ENCODE measurements at regions not wholly inside any gene's neighbourhood (a gene's known extent, or its start where the extent isn't known, plus 50 kb on each side); places are given as distances from the start of the nearest gene placed in this dataset.
"Not testable (repeated sequence)": the region's sequence is repeated elsewhere in the genome, so short reads cannot be mapped to it uniquely, and the experiment has no call there.

- TF ChIP-seq CTCF (IDR thresholded peaks at IDR 0.05; ENCODE audit: low read depth, low read length, missing control alignments), result no peak
- no peak for DNase-seq (ENCODE audit: low read depth)
- no peak overlapping the region for H3K4me3 ChIP-seq (ENCODE audit: low read depth, low read length)
Observed at GRCh38 chr22:49345896-49346295, 481.8 kb downstream of the BRD1 start.

- no peak overlapping the region for H3K4me3 ChIP-seq (ENCODE audit: low read depth, low read length)
- DNase-seq (ENCODE audit: low read depth), result no peak
- no peak for TF ChIP-seq CTCF (IDR thresholded peaks at IDR 0.05; ENCODE audit: low read depth, low read length, missing control alignments)
Observed at GRCh38 chr22:49344656-49345055, 483.0 kb downstream of the BRD1 start.

GRCh38 chr22:49344161-49344560, 483.5 kb downstream of the BRD1 start:
- no peak overlapping the region for H3K4me3 ChIP-seq (ENCODE audit: low read depth, low read length)
- TF ChIP-seq CTCF (IDR thresholded peaks at IDR 0.05; ENCODE audit: low read depth, low read length, missing control alignments), result no peak
- DNase-seq (ENCODE audit: low read depth), result no peak

- no peak overlapping the region for H3K4me3 ChIP-seq (ENCODE audit: low read depth, low read length)
- no peak for TF ChIP-seq CTCF (IDR thresholded peaks at IDR 0.05; ENCODE audit: low read depth, low read length, missing control alignments)
- DNase-seq (ENCODE audit: low read depth), result no peak
Observed at GRCh38 chr22:49340406-49340805, 487.3 kb downstream of the BRD1 start.

GRCh38 chr22:49336483-49336882, 491.2 kb downstream of the BRD1 start:
- DNase-seq (ENCODE audit: low read depth); H3K4me3 ChIP-seq (ENCODE audit: low read depth, low read length): not testable (repeated sequence)

GRCh38 chr22:49334976-49335375, 492.7 kb downstream of the BRD1 start:
- TF ChIP-seq CTCF (IDR thresholded peaks at IDR 0.05; ENCODE audit: low read depth, low read length, missing control alignments), result no peak
- H3K4me3 ChIP-seq (ENCODE audit: low read depth, low read length), result no peak overlapping the region
- no peak for DNase-seq (ENCODE audit: low read depth)

GRCh38 chr22:49334449-49334789, 493.3 kb downstream of the BRD1 start:
- H3K4me3 ChIP-seq (ENCODE audit: low read depth, low read length), result no peak overlapping the region
- DNase-seq (ENCODE audit: low read depth), result no peak

More at GRCh38 chr22:49334449-49334789, 493.3 kb downstream of the BRD1 start:
- no peak for TF ChIP-seq CTCF (IDR thresholded peaks at IDR 0.05; ENCODE audit: low read depth, low read length, missing control alignments)
